ENCODE measurements at regions not wholly inside any gene's neighbourhood (a gene's known extent, or its start where the extent isn't known, plus 50 kb on each side); places are given as distances from the start of the nearest gene placed in this dataset.

GRCh38 chr6:27056615-27057014, 190.9 kb upstream of the PRSS16 start:
- Histone ChIP-seq H3K9me3 (ENCODE audit: control insufficient read depth in 4 of 4, low read length in 3 of 4) (no peaks in the 10 kb centered on the region), H3K4me1 (ENCODE audit: control insufficient read depth in 4 of 4, insufficient read depth in 4 of 4, low read length in 3 of 4) (no peaks in the 10 kb centered on the region), H3K4me3 (ENCODE audit: low read depth in 1 of 3, low read length in 3 of 3) (no peak overlapping the region), H3K27me3 (ENCODE audit: control insufficient read depth in 4 of 4, insufficient read depth in 4 of 4, low read length in 3 of 4) (peaks cover 0 to 3% (median 1%) of the 10 kb centered on the region in 4 donors), H3K36me3 (ENCODE audit: control insufficient read depth in 4 of 4, insufficient read depth in 3 of 4, low read depth in 1 of 4, low read length in 3 of 4) (no peaks in the 10 kb centered on the region), H3K27ac (ENCODE audit: low read depth in 1 of 2, low read length in 2 of 2) (no peak overlapping the region), H3K9ac (ENCODE audit: low read depth in 1 of 2, low read length in 2 of 2) (no peak overlapping the region)
- WGBS, result 93% methylated on average over 1 of the region's 1 CpG
- DNase-seq (ENCODE audit: low spot score), result no peak
- TF ChIP-seq TAF1 (conservative IDR thresholded peaks at IDR 0.05) (no peak), NR2F2 (IDR thresholded peaks at IDR 0.05) (no peak), JUND (IDR thresholded peaks at IDR 0.05) (no peak), RXRA (IDR thresholded peaks at IDR 0.05) (no peak), RAD21 (IDR thresholded peaks at IDR 0.05) (no peak), ZBTB33 (IDR thresholded peaks at IDR 0.05) (no peak), GABPA (IDR thresholded peaks at IDR 0.05 in 1 of 2, conservative IDR thresholded peaks at IDR 0.05 in 1 of 2) (no peak), SP1 (IDR thresholded peaks at IDR 0.05) (no peak), HNF4G (IDR thresholded peaks at IDR 0.05) (no peak), HNF4A (conservative IDR thresholded peaks at IDR 0.05) (no peak), MAX (IDR thresholded peaks at IDR 0.05) (no peak), FOXA2 (IDR thresholded peaks at IDR 0.05) (no peak), CTCF (IDR thresholded peaks at IDR 0.05; ENCODE audit: low read depth, low read length, missing input control) (no peak), EGR1 (IDR thresholded peaks at IDR 0.05; ENCODE audit: low read depth in 2 of 2) (no peak)
- TF ChIP-seq, protein P1, sequence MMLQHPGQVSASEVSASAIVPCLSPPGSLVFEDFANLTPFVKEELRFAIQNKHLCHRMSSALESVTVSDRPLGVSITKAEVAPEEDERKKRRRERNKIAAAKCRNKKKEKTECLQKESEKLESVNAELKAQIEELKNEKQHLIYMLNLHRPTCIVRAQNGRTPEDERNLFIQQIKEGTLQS (IDR thresholded peaks at IDR 0.05), result no peak
- TF ChIP-seq, protein P2, sequence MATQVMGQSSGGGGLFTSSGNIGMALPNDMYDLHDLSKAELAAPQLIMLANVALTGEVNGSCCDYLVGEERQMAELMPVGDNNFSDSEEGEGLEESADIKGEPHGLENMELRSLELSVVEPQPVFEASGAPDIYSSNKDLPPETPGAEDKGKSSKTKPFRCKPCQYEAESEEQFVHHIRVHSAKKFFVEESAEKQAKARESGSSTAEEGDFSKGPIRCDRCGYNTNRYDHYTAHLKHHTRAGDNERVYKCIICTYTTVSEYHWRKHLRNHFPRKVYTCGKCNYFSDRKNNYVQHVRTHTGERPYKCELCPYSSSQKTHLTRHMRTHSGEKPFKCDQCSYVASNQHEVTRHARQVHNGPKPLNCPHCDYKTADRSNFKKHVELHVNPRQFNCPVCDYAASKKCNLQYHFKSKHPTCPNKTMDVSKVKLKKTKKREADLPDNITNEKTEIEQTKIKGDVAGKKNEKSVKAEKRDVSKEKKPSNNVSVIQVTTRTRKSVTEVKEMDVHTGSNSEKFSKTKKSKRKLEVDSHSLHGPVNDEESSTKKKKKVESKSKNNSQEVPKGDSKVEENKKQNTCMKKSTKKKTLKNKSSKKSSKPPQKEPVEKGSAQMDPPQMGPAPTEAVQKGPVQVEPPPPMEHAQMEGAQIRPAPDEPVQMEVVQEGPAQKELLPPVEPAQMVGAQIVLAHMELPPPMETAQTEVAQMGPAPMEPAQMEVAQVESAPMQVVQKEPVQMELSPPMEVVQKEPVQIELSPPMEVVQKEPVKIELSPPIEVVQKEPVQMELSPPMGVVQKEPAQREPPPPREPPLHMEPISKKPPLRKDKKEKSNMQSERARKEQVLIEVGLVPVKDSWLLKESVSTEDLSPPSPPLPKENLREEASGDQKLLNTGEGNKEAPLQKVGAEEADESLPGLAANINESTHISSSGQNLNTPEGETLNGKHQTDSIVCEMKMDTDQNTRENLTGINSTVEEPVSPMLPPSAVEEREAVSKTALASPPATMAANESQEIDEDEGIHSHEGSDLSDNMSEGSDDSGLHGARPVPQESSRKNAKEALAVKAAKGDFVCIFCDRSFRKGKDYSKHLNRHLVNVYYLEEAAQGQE (IDR thresholded peaks at IDR 0.05), result no peak
